HG03558 (cell line): ENCODE measurements at regions not wholly inside any gene's neighbourhood (a gene's known extent, or its start where the extent isn't known, plus 50 kb on each side); places are given as distances from the start of the nearest gene placed in this dataset.
"Not testable (repeated sequence)": the region's sequence is repeated elsewhere in the genome, so short reads cannot be mapped to it uniquely, and the experiment has no call there.

Experiments used
- ATAC-seq: cut with Tn5 transposase; IDR thresholded peaks from one replicate; pipeline ENCODE4 v1.9.1; 2021; ENCODE audit warnings: moderate number of reproducible peaks; ENCODE audit not compliant: unreplicated experiment; ENCODE audit errors: extremely low read depth

GRCh38 chr18:78875778-78876650 is 103.6 kb upstream of the SALL3 start:
- no peak for ATAC-seq

DNA sequence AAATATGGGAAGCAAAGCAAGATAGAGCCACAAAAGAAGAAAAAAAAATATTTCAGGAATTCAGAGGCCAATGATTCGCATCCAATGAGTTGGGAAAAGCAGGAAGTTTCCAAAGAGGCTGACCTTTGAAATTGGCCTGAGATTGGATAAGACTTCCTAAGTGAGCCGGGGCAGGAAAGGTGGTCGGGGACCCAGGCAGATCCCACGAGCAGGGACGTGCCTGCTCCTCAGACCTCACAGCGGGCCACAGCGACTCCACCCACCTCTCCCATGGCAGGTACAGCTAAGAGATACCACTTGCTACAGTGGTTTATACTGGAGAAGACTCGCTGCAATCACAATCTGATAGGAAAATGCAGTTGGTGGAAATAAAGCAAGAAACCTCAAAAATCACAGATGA is 102.8 kb upstream of the SALL3 start:
- ATAC-seq: no peak

- ATAC-seq: no peak
Observed at GRCh38 chr18:78878335-78878734, 101.3 kb upstream of the SALL3 start.

- ATAC-seq: not testable (repeated sequence)
Observed at GRCh38 chr18:78879072-78879883, 100.3 kb upstream of the SALL3 start.

GRCh38 chr18:78882585-78882984 is 97.0 kb upstream of the SALL3 start:
- ATAC-seq: no peak

DNA sequence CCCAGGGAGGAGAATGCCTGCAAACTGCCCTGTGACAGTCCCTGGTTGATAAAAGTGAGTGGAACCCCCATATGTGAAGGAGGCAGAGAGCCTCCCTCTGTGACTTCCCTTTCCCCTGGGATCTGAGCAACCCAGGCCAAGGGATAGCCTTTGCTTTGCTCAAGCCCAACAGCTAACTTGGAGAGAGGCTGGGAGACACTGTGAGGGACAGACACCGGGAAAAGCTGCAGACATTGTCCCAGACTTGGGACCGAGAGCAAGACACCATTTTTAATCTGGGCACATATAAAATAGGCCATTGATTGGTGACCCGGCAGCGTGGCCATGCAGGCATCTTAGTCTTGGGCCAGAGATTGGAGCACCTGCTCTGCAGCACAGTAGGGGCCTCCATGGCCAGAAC is 96.1 kb upstream of the SALL3 start:
- ATAC-seq: no peak

DNA sequence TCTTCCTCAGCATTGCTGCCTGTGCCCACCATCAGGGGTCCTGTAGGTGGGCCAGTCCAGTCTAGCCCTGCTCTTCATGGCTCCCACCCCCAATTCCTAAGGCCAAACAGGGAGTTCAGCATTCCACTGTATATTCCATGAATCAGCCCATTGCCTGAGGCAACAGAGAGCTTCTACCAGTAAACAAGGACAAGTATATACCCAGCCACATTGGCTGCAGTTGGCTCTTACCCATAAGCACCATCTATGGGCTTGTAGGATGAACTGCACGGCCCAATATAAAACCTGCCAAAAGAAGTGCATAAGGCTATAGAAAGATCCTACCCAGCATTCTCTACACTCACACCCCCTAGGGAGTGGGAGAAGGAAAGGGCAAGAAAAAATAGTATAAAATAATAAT is 95.1 kb upstream of the SALL3 start:
- ATAC-seq: no peak

GRCh38 chr18:78889250-78889649 is 90.4 kb upstream of the SALL3 start:
- ATAC-seq: no peak

- ATAC-seq: no peak
Observed at GRCh38 chr18:78890388-78890787, 89.2 kb upstream of the SALL3 start.

GRCh38 chr18:78891185-78891762 is 88.3 kb upstream of the SALL3 start:
- ATAC-seq: no peak

- ATAC-seq: no peak
Observed at GRCh38 chr18:78892177-78892576, 87.4 kb upstream of the SALL3 start.

- ATAC-seq: no peak
Observed at GRCh38 chr18:78892721-78893120, 86.9 kb upstream of the SALL3 start.

DNA sequence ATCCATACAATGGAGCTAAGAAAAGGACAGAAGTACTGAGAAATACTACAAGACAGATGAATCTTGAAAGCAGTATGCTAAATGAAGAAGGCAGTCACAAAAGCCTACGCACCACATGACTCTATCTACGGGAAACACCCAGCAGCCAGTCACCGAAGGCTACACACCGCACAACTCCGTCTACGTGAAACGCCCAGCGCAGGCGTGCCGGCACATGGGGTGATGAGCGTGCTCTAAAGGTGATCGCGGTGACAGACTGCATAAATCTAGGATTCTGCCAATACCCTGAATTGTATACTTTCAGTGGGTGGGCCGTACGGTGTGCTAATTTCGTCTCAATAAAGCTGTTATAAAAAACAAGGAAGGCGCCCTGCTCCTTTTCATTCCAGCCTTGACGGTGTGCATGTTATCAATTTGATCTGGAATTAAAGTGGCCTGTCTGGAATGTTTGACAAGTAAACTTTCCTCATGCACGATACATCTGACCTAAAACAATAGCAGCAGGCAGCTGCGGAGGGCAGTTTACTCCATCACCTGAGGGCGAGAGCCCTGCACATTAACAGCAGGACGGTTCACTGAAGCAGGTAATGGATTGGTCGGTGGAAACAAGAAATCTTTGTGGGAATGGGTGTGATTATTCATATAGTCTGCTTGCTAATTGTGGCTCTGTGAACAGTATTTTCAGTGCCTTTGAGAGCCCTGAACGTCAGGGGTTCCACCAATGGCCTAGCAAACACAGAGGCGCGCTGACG is 86.2 kb upstream of the SALL3 start:
- no peak for ATAC-seq

DNA sequence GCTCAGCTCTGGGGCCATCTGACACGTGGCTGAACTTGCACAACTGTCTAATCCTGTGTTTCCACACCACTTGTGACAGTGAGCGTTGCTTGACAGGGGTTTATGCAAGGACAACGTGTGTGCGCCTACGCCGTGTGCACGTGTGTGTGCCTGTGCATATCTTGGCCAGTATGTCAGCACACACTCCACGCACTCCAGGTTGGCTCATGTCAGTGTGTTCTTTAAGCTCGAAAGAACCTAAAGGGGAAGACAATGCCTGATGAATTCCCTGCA is 85.6 kb upstream of the SALL3 start:
- ATAC-seq: no peak

GRCh38 chr18:78895207-78896001 is 84.2 kb upstream of the SALL3 start:
- no peak for ATAC-seq

DNA sequence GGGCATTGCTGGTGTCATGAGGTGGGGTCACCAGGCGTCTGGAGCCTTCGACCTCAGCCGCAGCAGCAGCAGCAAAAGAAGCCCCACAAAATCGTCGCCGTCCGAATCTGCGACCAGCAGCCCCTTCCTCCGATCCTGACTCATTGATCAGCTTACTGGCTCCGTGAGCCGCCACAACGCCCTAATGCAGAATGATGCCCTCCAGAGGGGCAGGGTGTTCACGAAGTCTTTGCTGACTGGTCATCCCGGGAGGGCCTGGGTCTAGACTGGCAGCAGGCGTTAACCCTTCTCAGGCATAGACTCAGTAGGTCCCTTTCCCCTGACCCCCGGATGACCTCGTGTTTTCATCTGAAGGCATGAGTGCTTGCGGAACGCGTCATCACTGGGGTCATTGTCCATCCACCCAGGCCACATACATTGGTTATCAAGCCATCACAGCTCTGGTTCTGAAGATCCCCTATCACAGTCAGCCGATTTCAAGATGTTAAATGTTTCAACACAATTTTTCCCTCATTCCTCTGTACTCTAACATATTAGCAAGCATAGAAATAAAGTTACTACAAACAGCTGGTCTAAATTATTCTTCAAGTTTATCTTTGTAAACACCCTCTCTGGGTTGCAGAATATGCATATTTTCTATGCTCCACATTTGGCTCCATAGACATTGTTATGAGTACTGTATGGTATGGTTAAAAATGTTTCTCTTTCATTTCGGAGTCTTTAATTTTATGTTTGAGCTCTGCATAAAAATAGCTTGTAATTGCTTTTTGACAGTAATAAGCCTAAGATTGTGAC is 83.3 kb upstream of the SALL3 start:
- no peak for ATAC-seq

GRCh38 chr18:78898066-78898465 is 81.6 kb upstream of the SALL3 start:
- no peak for ATAC-seq

DNA sequence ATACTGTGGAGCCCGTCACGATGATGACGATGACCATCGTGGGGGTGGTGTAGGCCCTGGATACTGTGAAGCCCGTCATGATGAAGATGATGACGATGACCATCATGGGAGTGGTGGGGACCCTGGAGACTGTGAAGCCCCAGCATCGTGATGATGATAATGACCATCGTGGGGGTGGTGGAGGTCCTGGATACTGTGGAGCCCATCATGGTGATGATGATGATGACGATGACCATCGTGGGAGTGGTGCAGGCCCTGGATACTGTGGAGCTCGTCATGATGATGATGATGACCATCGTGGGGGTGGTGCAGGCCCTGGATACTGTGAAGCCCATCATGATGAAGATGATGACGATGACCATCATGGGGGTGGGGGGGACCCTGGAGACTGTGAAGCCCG is 81.0 kb upstream of the SALL3 start:
- no peak for ATAC-seq

- no peak for ATAC-seq
Observed at GRCh38 chr18:78899241-78899640, 80.4 kb upstream of the SALL3 start.
